ENCODE measurements at regions not wholly inside any gene's neighbourhood (a gene's known extent, or its start where the extent isn't known, plus 50 kb on each side); places are given as distances from the start of the nearest gene placed in this dataset.

DNA sequence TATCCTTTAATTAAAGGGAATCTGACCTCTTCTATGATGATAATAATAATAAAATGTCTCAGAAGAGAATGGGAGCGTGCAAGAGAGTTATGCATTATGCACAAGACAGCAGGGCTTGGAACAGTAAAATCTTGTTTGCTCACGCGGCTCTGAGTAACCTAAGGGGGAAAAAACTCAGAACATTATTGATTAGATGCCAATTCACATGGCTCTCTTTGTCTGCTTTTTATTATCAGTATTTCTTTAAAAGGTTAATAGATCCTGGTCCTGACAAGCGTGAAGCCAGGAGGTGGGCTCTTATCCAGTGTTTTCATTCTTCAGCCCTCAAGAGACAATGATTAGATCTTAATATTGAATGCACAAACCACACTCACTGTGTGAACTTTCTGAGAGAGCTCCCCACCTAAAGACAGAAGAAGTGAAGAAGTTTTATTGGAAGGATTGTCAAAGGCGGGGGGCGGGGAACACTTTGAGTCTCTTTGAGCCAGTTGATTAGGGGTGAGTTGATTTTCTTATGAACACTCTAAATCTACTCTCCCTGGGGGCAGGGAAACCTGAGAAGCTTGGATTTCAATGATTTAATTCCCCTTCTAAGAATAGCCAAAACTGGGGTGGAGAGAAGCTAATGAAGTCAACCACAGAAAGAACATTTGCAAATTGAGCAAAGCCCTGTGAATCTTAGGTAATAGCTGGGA lies 127.5 kb upstream of the CTAGE1 start:
- no peak for DNase-seq

DNA sequence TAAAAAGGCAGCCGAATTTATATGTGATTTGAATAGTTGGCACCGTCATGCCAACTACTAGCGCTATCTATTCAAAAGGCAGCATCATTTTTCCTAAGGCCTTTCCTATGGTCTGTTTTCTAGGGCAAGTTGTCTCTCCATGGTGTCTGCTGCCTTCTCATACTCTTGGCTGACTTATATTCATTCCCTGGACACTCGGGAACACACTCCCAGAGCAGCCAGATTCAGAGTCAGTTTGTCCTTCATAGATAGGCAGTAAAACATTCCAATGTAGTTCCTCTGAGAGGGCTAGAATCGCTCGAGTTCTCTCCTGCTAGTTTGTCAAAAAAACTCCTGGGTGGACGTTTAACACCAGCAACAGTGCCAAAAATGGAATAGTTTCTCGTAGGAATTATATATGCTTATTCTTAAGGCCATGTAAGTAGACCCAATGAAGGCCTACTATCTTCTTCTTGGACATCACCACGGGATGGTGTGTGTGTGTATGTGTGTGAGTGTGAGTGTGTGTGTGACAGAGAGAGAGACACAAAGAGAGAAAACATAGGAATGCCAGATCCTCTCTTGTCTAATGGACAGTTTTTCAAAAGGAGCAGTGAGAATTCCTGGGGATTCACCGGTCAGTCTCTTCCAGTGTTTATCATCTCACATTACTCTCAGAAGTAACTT lies 129.3 kb upstream of the CTAGE1 start:
- no peak for DNase-seq

DNA sequence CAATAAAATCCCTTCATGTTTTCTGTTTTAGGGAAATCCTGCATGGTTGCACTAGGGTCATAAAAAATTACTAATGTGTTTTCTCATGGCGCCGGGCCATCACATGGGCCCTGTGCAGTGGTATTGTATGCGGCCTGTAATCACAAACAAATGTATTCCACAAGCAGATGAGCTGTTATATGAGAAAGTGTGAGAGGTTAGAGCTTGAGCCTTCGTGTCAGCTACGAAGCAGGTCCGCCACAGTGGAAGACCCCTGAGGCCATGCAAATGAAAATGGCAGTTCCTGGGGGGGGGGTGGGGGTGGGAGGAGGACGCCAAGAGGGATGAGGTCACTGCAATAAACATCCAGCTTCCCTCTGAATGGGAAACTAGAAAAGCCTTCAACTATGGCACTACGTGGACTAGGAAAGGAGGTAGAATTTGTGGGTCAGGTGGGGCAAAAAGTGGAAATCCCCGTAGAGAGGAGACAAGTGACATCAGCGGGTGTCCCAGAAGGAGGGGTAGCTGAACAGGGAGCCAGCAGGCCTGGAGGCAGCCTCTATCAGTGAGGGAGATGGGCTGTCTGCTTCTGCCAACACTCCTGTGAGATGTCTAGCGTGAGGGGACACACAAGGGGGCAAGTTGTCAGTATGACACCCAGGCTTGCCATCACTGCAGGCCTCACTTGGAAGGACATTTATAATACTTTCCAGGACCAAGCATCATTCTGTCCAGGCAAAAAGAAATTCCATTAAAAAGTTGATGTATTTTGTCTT lies 130.3 kb upstream of the CTAGE1 start:
- DNase-seq: no peak

DNA sequence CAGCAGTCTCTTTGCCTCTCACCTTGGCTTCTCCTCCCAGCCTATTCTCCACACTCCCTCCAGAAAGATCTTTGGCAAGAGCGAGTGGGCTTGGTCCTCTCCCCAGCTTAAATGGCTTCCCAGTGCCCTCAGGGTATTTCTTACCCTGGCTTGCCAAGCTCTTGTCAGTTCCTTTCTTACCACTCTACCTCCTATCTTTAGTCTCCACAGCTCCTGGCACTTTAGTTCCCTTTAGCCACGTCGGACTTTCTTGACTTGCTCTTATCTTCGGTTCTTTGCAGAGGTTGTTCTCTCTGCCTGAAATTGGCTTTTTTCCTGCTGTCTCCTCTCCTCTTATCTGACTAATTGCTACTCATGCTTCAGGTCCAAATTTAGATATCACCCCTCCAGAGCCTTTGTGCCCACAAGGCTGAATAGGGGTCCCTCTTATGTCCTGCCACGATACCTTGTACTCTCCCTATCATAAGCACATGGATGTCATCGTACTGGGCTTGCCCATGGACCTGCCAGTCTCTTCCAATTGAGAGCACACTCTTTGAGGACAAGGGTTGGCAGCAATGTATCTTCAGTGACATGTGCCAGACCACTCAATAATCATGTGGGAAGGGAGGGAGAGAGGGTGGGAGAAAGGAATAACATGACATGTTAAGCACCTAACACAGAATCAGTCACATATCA lies 131.7 kb upstream of the CTAGE1 start:
- DNase-seq: no peak

DNA sequence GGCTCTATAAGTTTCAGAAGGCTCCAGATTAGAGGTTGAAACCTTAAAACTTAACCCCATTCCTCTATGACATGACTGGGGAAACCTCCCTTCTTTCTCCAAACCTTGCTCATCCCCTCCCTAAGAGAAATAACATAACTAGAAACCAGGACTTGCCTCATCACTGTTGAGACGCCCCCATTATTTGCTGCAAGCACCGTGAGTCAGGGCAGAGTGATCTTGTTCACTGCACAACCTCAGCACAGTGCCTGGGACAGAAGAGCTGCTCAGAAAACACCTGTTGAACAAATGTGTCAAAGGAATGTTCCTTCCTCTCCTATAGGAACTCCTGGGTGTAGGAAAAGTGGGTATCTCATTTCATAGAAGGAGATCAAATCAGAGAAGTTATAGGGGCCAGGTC lies 132.7 kb upstream of the CTAGE1 start:
- no peak for DNase-seq

DNA sequence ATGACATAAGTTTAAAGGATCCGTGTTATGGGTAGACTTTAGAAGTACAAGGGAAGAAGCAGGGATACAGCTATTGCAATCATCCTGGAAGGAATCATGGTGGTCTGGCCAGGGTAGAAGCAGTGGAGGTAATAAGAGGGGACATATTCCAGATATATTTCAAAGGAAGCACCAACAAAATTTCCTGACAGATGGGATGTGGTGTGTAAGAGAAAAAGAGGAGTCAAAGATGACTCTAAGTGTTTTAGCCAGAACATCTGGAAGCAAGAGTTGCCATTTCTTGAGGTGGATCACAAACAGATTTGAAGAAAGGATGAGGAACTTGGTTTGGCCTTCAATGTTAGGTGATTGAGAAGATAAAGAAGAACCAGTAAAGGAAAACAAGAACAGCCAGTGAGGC lies 133.1 kb upstream of the CTAGE1 start:
- DNase-seq: no peak

DNA sequence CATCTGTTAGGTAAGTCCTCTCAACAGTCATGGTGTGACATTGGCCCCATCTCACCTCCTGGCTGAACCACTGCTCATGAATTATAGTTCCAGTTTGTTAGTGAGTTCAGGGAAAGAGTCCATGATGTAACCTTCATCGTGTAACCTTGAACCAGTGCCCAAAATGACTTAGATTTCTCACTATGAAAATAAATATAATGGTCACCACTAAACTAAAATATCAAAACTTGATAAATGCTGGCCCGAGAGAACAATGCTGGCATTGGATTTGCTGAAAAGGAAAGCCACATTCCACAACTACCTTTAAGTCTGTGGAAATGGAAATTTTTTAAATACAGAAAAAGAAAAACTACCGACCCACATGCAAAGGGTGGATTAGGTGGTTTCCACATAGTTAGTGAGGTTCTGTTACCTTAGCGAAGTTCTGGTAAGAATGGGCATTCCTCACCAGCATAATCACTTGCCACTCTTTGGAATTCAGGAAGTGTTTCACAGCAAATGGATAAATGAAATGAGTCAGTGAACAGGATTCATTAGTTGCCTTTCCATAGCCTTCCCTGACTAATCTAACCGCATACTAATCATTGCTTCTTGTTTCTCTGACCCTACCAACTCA lies 133.9 kb upstream of the CTAGE1 start:
- no peak for DNase-seq

DNA sequence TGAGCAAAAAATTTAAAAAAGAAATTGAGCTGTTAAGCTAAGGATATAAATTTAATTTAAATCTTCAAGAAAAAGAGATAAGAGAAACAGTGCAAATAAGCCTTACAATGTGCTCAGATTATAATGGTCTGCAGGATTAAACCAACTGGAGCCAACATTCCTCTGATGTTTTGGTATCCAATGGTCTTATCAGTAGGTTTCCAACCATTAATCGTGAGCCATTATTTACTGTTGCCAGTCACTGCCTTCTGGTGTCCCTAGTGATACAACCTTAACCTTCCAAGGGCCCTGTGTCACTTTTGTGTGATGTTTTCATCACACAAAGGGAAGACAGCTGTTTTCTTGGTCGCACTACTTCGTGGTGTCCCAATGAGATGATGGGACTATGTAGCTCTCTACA lies 134.5 kb upstream of the CTAGE1 start:
- no peak for DNase-seq

DNA sequence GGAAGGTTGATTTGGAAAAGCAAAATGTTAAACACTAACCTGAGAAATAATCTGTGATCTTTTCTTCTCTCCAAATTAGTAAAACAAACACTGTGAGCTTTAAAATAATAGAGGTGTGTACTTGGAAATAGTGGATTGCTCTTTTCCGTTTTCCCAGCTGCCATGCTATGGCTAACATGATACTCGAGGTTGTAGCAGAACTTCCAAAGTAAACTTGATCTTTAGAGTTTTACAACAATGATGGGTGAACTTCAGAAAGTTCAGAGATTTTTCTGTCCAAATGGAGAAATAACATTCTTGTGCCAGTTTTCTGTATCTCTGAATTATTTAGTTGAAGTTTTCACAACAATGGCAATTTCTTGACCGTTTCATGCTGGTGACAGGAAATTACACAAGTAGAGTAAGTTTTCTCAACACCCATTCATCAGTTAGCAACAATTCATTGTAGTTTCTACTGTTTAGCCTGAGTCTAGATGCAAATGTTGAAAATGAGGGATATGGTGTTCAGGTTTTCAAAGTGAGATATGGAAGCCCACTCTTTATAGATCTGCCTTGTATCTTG lies 135.3 kb upstream of the CTAGE1 start:
- DNase-seq: no peak

DNA sequence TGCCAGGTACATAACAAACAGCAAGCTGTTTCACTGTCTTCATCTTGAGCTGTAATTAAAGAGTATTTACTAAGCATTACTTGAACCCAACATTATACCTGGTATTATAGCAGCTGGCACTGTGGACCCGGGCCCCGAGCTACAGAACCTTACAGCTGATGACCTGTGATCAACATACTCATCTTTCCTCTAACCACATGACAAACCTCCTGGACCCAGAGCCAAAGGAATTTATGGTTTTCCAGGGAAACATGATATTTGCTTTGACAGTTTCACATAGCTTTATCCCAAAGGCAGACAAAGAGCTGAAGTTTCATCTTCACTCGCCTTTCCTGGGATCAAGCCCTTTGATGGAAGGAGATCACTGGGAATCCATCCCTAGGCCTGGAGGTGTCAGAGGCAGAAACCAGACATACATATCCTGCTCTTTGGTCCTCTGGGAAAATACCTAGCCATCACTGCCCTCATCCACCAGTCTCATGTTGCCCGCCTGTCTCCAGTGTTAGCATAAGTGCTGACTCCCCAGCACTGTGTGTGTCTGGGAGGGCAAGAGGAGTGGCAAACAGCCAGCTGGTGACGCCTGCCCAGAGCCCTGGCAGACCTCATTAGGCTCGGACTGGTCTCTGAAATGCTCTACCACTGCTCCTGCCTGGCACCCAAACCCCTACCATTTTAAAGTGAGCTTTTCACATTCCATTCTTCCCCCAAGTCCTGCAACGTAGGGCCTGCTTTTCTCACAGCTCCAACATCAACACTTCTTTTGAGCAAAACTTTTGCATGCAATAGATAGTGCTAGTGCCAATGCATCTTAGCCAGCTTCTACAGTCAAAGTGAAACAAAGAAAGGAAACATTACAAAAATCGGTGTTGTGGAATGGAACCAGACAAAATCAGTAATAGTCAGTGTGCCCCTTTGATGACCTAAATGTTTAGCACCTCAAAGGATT lies 138.8 kb upstream of the CTAGE1 start:
- no peak for DNase-seq

DNA sequence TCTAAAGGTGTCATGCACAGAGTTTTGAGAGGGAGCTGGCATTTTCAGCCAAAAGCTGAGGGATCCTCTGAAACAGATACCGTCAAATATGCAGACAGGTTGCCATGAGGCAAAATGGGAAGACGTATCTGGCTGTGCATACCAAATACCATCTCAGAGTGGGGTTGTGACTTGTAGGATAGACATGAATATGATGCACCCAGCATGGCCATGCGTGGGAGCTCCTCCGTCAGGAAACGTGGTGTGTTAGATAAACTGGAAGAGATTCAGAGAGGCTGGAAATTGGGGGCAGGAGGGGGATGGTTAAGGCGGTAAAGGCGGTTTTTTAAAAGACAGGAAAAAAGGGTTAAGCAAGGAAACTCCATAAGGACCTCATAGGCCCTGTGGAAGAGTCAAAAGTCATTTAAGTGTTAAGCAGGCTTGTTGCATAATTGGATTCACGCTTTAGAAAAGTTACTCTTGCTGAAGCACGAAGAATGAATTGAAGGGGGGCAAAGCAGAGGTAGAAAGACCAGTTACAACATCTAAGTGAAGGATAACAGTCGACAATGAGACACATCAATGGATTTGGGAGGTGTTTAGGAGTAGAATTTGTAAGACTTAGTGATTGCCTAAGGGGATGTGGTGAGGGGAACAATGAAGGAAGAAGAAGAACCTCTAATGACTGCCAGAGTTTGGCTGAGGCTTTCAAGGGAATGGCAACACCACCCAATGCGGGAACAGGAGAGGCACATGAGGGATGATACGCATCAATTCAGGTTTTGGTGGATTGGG lies 139.6 kb upstream of the CTAGE1 start:
- DNase-seq: no peak

DNA sequence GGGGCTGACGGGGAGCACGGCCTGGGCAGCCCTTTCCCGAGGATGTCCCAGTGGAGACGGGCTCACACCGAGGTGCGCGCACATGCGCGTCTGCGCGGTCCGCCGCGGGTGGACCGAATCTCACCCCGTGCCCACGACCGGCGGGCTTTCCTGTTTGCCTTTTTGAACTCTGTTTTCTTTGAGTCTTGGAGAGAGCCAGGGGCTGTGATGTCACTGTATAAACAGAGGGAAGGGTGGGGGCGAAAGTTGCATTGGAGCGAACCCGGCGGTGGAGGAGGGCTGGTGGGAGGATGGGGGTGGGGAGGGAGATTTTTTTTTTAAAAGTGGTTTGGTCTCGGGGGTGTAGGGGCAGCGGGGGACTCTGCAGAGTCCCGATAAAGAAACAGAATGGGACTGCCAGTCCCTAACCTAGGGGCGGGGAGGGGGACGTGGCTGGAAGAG lies 141.2 kb upstream of the CTAGE1 start:
- DNase-seq: no peak

DNA sequence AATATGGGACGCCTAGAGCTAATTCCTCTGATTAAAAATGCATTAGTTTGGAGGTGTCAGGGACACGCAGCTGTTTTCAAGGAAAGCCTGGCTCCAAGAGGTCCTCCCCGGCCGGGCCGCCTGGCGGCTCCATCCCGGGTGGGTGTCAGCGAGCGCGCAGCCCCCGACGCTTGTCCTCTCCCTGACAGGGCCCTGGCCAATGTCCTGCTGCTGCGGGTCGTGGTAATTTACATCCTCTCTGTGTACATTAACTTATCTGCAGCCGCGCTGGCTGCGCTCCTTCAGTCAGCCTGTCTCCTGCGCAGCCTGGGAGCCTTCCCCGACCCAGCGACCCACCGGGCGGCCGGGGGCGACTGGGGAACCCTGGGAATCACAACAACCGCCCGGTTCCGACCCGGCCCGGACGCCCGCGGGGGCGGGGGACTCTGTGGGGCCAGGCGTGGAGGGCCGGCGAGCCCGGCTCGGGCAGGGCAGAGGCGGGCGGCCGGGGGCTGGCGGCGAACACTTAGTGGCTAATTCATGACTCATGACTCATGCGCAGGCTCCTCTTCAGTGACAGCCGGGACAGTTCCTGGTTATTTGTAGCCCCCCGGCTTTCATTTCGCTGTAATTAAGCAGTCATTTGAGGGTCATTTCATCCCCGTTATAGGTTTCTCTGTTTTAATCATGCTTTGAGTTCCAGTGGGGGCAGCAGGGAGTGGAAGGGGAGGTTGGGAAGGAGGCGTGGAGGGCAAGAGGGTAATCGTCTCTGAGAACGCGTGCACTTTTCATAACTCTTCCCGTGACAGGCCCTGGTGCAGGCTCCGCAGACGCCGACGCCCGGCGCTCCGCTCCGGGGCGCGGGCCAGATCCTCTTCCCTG lies 141.9 kb upstream of the CTAGE1 start:
- DNase-seq: no peak

DNA sequence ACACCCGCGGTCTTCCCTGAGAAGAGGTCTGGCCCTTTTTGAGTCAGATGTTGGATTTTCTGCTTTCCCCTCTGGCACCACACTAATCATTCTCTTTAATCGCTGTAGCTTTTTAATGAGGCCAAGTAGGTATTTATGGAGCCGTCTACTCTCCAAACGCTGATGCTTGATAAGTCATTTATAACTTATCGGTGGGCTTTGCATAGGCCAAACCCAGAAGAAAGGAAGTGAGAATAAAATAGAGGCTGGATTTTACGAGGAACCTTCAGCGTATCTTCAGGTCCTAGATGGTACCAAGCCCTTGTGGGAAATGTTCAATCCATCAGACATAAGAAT lies 142.5 kb upstream of the CTAGE1 start:
- DNase-seq: no peak

DNA sequence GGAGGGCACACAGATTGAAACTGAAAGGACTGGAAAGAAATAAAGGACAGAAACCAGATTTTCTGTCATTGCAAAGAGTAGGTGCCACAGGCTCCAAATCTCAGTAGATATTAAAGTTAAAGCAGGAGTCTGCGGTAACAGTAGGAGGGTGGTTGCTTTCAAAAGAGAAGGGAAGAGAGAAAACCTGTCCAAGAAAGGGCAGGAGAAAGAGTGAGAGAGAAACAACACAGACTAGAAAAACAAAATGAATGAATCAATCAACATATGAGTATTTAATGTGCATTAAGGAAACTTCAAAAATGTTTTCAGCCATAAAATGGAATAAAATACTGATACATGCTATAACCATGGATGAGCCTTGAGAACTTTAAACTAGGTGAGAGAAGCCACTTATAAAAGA lies 143.1 kb upstream of the CTAGE1 start:
- DNase-seq: no peak

DNA sequence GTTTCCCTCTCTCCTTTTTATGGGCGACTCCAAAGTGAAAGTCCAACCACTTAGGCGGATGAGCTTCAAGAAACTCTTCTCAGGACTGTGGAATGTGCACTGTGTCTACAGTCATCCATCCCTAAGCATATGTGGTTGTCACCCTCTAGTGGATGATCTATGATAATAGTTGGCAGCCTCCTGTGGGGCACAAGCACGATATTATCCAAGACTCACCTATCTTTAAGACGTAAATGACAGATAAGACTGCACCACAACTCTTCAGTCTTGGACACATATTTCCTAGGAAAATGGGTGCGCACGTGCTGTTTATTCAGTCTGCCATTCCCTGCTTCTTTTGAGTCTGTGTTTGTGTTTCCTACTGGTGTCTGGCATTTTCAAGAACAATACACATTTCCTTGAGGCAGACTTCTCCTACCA lies 145.5 kb upstream of the CTAGE1 start:
- DNase-seq: peak; percentile 28

DNA sequence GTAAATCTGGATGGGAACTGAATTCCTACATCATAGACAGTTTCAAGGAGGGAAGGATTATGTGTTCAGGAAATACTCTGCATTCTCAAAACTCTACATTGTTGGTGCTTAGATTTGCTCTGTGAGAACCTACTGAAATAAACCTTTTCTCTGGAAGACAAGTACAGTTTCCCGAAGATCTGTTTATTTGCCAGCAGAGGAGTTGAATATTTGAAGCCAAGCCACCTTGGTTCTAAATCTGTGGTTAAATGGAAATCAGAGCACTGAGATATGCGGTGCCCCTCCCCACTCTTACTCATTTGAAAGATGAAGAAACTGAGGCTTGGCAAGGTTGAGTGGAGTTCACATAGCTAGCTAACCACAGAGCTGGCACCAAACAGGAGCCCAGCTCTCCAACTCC lies 146.3 kb upstream of the CTAGE1 start:
- no peak for DNase-seq

DNA sequence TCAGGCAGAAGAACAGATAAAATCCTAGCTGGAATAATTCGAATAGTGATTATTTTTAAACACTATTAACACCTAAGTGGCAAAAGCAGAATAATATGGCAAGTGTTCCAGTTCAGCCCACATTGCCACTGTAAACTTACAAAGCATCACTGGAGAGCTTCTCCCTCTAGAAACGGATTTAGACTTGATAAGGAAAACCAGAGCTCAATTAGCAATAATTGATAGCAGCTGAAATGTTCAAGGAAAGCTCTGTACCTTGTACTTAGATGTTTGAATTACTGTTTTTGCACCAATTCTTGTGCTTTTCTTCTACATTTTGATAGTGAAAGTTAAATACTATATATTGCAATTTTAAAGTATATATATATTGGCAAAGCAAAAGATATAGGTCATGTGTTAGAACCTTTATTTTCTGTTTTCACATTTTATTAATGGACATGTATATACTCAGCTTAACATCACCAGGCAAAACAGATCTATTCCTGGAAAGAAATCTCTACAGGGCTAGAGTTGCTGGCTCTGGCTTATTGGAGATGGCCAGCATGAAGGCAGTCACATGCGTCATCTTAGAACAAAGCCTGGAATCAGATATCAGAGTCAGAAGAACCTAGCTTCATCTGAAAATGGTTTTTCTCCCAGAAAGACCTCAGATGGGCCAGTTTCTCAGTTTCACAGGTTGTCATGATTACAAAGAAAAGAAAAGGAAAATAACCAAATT lies 149.1 kb upstream of the CTAGE1 start:
- DNase-seq: no peak

DNA sequence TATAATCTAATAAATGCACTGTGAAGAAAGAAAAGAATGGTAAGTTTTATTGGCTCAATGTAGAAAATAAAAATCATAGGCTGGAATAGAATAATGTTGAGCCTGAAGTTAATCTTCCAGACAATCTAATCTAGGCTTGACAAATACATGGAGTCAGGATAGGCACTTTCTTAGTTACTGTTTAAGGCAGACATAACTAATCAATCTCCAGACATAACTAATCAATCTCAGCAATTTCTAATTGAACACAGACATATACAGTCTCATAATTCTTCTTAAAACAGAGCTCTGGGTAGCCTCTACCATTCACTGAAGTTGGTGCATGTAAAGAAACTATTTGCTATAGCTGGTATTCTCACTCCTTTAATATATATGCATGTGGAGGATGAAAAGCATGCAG lies 150.1 kb upstream of the CTAGE1 start:
- no peak for DNase-seq
